Psoas muscle (tissue), 7 donors: ENCODE measurements at regions not wholly inside any gene's neighbourhood (a gene's known extent, or its start where the extent isn't known, plus 50 kb on each side); places are given as distances from the start of the nearest gene placed in this dataset.

Source experiments
- ATAC-seq, 4 donors: fragments of 200-7000 bp; cut with Tn5 transposase; one replicate each; pipeline ENCODE4 v1.9.1; 2020; ENCODE audit warnings: moderate library complexity in 3 of 4, mild to moderate bottlenecking in 2 of 4
- DNase-seq, 2 donors: peaks; one replicate each; pipeline ENCODE4 v3.0.0-alpha.2; 2020
- H3K27ac ChIP-seq: fragments of 200-600 bp; one replicate; pipeline ENCODE4 v1.8.0; 2022
- H3K27me3 ChIP-seq, 3 donors: fragments of 200-600 bp in 1 of 3; one replicate each; pipeline versions ENCODE4 v1.6.1 to v1.8.0; 2013 to 2022; ENCODE audit warnings: low read length in 2 of 3, mild to moderate bottlenecking in 2 of 3, moderate library complexity in 1 of 3; ENCODE audit not compliant: insufficient read depth in 3 of 3
- H3K36me3 ChIP-seq, 2 donors: fragments of 200-600 bp in 1 of 2; one replicate each; pipeline versions ENCODE4 v1.6.1 to v1.8.0; 2013 to 2022; ENCODE audit warnings: low read depth in 1 of 2, mild to moderate bottlenecking in 1 of 2, moderate library complexity in 1 of 2; ENCODE audit not compliant: insufficient read depth in 1 of 2
- H3K4me1 ChIP-seq: fragments of 200-600 bp; one replicate; pipeline ENCODE4 v1.8.0; 2022
- H3K4me3 ChIP-seq: fragments of 200-600 bp; one replicate; pipeline ENCODE4 v1.8.0; 2022; ENCODE audit warnings: mild to moderate bottlenecking
- H3K9me3 ChIP-seq: fragments of 200-600 bp; one replicate; pipeline ENCODE4 v1.8.0; 2022
- WGBS, 3 donors: extraction: QIAGEN DNeasy Blood & Tissue Kit; methylation state at CpG; one replicate each; pipeline versions ENCODE4 v1.1.6 to v1.1.7; 2013; 5-methylcytosine and 5-hydroxymethylcytosine counted together
- intact Hi-C, 2 donors: fragments of 100-400 bp; cut with DNase I; formaldehyde crosslinking; loops; one replicate each; pipeline versions ENCODE4 v1.11.0 to v1.14.2; 2022
- TF ChIP-seq, protein P1 (sequence below): fragments of 200-600 bp; IDR thresholded peaks from one replicate; pipeline ENCODE4 v1.8.0; 2022; ENCODE audit warnings: antibody characterized with exemption
- donor health status: healthy with polysubstance abuse.
- donor health status: DM: no; HTN: no; CAD: no; lungs with moderate emphysema.
- donor health status: Bipolar disorder and iron deficiency.
- donor health status: healthy.
- donor health status: DM: yes; HTN: yes; CAD: no.
- donor health status: DM: no; HTN: no; CAD: no.
- donor health status: DM: yes; HTN: yes; CAD: no.

DNA sequence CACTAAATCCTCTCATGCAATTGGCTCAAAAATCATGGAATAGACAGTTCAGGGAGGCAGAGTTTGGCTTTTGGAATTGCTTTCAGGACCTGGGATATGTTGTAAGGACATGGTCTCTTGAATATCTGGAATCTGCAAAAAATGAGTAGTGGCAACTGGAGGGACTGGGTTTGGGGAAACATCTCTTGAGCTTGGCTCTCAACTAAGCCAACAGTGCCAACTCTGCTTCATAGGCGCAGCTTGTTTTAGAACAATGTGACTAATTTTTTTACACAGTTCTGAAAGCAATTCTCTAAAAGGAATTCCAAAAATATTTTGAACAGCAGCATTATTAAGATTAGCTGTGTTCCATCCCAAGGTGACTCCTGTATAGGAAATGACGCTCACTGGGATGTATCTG, 121.5 kb upstream of the DPP6 start:
- DNase-seq: no peak
- Histone ChIP-seq H3K4me1 (no peaks in the 10 kb centered on the region), H3K36me3 (no peaks in the 10 kb centered on the region), H3K27me3 (no peaks in the 10 kb centered on the region), H3K27ac (no peak overlapping the region), H3K9me3 (no peaks in the 10 kb centered on the region), H3K4me3 (no peak overlapping the region)
- intact Hi-C loops: no loop called here
- ATAC-seq: no peak
- WGBS, 3 donors: 27 to 44% (median 32%) methylated on average over 2 of the region's 2 CpGs
- TF ChIP-seq, protein P1, sequence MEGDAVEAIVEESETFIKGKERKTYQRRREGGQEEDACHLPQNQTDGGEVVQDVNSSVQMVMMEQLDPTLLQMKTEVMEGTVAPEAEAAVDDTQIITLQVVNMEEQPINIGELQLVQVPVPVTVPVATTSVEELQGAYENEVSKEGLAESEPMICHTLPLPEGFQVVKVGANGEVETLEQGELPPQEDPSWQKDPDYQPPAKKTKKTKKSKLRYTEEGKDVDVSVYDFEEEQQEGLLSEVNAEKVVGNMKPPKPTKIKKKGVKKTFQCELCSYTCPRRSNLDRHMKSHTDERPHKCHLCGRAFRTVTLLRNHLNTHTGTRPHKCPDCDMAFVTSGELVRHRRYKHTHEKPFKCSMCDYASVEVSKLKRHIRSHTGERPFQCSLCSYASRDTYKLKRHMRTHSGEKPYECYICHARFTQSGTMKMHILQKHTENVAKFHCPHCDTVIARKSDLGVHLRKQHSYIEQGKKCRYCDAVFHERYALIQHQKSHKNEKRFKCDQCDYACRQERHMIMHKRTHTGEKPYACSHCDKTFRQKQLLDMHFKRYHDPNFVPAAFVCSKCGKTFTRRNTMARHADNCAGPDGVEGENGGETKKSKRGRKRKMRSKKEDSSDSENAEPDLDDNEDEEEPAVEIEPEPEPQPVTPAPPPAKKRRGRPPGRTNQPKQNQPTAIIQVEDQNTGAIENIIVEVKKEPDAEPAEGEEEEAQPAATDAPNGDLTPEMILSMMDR: no peak

- Histone ChIP-seq H3K36me3 (no peaks in the 10 kb centered on the region), H3K27me3 (no peaks in the 10 kb centered on the region), H3K4me1 (no peaks in the 10 kb centered on the region), H3K27ac (no peak overlapping the region), H3K9me3 (no peaks in the 10 kb centered on the region), H3K4me3 (no peak overlapping the region)
- intact Hi-C loops: no loop called here
- no peak for ATAC-seq
- no peak for DNase-seq
- 91 to 97% (median 92%) methylated on average over 5 of the region's 5 CpGs for WGBS, 3 donors
- TF ChIP-seq, protein P1: no peak
These were observed 118.2 kb upstream of the DPP6 start for GRCh38 chr7:153934048-153934447.

DNA sequence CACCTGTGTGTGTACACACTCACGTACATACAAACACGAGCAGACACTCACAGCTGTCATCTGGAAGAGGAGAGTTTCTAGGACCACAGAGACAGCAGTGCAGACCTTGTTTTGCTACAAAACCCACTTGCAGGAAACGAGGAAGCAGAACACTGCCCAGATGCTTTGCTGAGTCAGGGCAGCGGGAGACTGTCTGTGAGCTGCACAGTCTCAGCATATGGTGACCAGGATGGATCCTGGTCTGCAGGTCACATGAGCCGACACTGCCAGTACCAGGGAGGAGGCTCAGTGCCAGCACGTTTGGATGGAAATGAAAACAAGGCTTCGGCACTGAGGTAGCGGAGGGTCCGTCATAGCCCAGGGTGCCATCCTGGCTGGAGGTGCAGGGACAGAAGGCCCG, 117.6 kb upstream of the DPP6 start:
- ATAC-seq: no peak
- Histone ChIP-seq H3K27ac (no peak overlapping the region), H3K36me3 (no peaks in the 10 kb centered on the region), H3K4me3 (no peak overlapping the region), H3K4me1 (no peaks in the 10 kb centered on the region), H3K27me3 (no peaks in the 10 kb centered on the region), H3K9me3 (no peaks in the 10 kb centered on the region)
- no peak for DNase-seq
- TF ChIP-seq, protein P1: no peak
- intact Hi-C loops: no loop called here
- 73 to 78% (median 77%) methylated on average over 10 of the region's 10 CpGs for WGBS, 3 donors

DNA sequence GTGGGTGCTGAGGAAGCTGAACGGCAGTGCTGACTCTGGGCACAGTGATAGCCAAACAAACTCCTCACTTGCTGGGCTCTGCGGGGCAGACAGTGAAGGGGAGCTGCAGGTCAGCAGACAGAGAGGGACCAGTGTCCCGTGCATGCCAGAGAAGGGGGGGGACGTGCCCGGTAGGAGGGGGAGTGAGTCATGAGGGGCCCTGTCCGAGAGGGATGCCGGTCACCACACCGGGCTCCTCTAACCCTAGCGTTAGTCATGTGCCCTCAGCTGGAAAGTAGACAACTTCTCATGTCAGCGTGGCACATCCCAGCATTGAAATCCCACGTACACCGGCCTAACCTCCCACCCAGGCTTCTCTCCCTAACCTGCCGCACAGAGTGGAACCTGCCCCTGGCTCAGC, 117.1 kb upstream of the DPP6 start:
- DNase-seq (no peak), ATAC-seq (no peak)
- no peak overlapping the region for H3K27ac ChIP-seq
- no peaks in the 10 kb centered on the region for H3K4me1 ChIP-seq
- intact Hi-C loops: no loop called here
- no peak overlapping the region for H3K4me3 ChIP-seq
- 78 to 87% (median 83%) methylated on average over 13 of the region's 13 CpGs for WGBS, 3 donors
- no peaks in the 10 kb centered on the region for H3K9me3 ChIP-seq
- H3K36me3 ChIP-seq: no peaks in the 10 kb centered on the region
- H3K27me3 ChIP-seq: no peaks in the 10 kb centered on the region
- TF ChIP-seq, protein P1: no peak

DNA sequence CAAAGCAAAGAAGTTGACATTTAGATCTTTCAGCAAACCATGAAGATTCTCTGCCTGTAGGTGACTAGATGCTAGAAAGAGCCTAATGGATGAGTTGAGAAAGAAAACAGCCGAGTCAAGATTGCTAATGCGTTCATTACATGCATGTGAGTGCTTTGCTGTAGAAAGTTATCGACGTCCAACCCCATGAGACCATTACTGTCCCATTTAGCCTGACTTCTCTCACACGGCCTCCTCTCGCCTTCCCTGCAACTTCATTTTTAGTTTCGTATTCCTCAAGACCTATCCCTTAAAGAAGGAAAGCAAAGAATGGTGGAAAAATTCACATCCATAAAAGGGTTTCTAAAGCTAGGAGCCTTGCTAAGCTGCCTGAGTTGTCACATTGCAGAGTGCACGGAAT, 113.7 kb upstream of the DPP6 start:
- H3K27ac ChIP-seq: no peak overlapping the region
- H3K27me3 ChIP-seq: no peaks in the 10 kb centered on the region
- H3K4me1 ChIP-seq: no peaks in the 10 kb centered on the region
- H3K9me3 ChIP-seq: no peaks in the 10 kb centered on the region
- H3K36me3 ChIP-seq: no peaks in the 10 kb centered on the region
- DNase-seq (no peak), ATAC-seq (no peak)
- no peak overlapping the region for H3K4me3 ChIP-seq
- WGBS, 3 donors: 93 to 95% (median 93%) methylated on average over 8 of the region's 8 CpGs
- TF ChIP-seq, protein P1: no peak
- intact Hi-C loops: no loop called here
